Keratinocyte (primary cell): ENCODE measurements at regions not wholly inside any gene's neighbourhood (a gene's known extent, or its start where the extent isn't known, plus 50 kb on each side); places are given as distances from the start of the nearest gene placed in this dataset.

Experiments
- DNase-seq: peaks from one replicate; pipeline ENCODE4 v3.0.0-alpha.2; 2011; ENCODE audit warnings: low read depth, missing footprints, low spot score
- FAIRE-seq: peaks from 2 replicates; lab custom pipeline; 2011; peaks lifted over from hg19 to GRCh38; lab: Jason Lieb, UNC
- H2AFZ ChIP-seq: 2 replicates; pipeline ENCODE4 v1.6.0; 2012; ENCODE audit warnings: low read length, control low read depth, inconsistent platforms; ENCODE audit not compliant: control insufficient read depth
- H3K27ac ChIP-seq: 2 replicates; pipeline ENCODE4 v1.5.1; 2011; ENCODE audit warnings: low read length; ENCODE audit not compliant: control insufficient read depth, insufficient read depth
- H3K27me3 ChIP-seq: 3 replicates; pipeline ENCODE4 v1.6.0; 2011; ENCODE audit warnings: low read length; ENCODE audit not compliant: control insufficient read depth, insufficient read depth; ENCODE audit errors: extremely low read depth
- H3K36me3 ChIP-seq, 2 experiments: 2 replicates in 1 of 2; 3 replicates in 1 of 2; pipeline ENCODE4 v1.5.1; 2011; ENCODE audit warnings: low read length in 2 of 2, mild to moderate bottlenecking in 1 of 2; ENCODE audit not compliant: control insufficient read depth in 2 of 2, insufficient read depth in 2 of 2; ENCODE audit errors: extremely low read depth in 1 of 2
- H3K4me1 ChIP-seq: 3 replicates; pipeline ENCODE4 v1.5.1; 2011; ENCODE audit warnings: low read length; ENCODE audit not compliant: control insufficient read depth, insufficient read depth; ENCODE audit errors: extremely low read depth
- H3K4me2 ChIP-seq: 3 replicates; pipeline ENCODE4 v1.6.0; 2011; ENCODE audit warnings: low read depth, low read length; ENCODE audit not compliant: control insufficient read depth, insufficient read depth; ENCODE audit errors: extremely low read depth
- H3K4me3 ChIP-seq, 3 experiments: fragments of 200-600 bp in 1 of 3; sonication (generic) in 1 of 3; 2 replicates in 2 of 3; 3 replicates in 1 of 3; pipeline ENCODE4 v1.5.1; 2011 to 2016; ENCODE audit warnings: low read length in 3 of 3, mild to moderate bottlenecking in 3 of 3, control low read depth in 2 of 3, inconsistent platforms in 1 of 3, low read depth in 1 of 3, mixed read lengths in 1 of 3, mixed run types in 1 of 3, moderate library complexity in 1 of 3; ENCODE audit not compliant: control insufficient read depth in 2 of 3, insufficient read depth in 2 of 3; ENCODE audit errors: extremely low read depth in 1 of 3
- H3K79me2 ChIP-seq: 2 replicates; pipeline ENCODE4 v1.6.0; 2012; ENCODE audit warnings: low read length; ENCODE audit not compliant: control insufficient read depth, insufficient read depth
- H3K9ac ChIP-seq: 3 replicates; pipeline ENCODE4 v1.6.0; 2011; ENCODE audit warnings: low read length; ENCODE audit not compliant: control insufficient read depth, insufficient read depth; ENCODE audit errors: extremely low read depth
- H3K9me1 ChIP-seq: 3 replicates; pipeline ENCODE4 v1.6.0; 2011; ENCODE audit warnings: low read length; ENCODE audit not compliant: control insufficient read depth, insufficient read depth; ENCODE audit errors: extremely low read depth
- H3K9me3 ChIP-seq: 2 replicates; pipeline ENCODE4 v1.5.1; 2012; ENCODE audit warnings: low read depth, low read length; ENCODE audit not compliant: control insufficient read depth
- H4K20me1 ChIP-seq: 3 replicates; pipeline ENCODE4 v1.6.0; 2011; ENCODE audit warnings: low read length; ENCODE audit not compliant: control insufficient read depth, insufficient read depth; ENCODE audit errors: extremely low read depth
- EZH2 ChIP-seq: IDR thresholded peaks from one replicate; pipeline ENCODE4 v1.6.1; 2012; ENCODE audit warnings: inconsistent platforms, mild to moderate bottlenecking, low read length, moderate library complexity
- dilution Hi-C: fragments of 300-500 bp; cut with MboI; formaldehyde crosslinking; loops from one replicate; pipeline ENCODE4 v1.7.0; 2020; ENCODE audit warnings: low sequenced_read_pairs; ENCODE audit not compliant: extremely low pct_ligation_motif_present
- TF ChIP-seq, protein P1 (sequence below), 3 experiments: IDR thresholded peaks in 1 of 3; conservative IDR thresholded peaks in 1 of 3; optimal IDR thresholded peaks in 1 of 3; 2 replicates in 2 of 3; 3 replicates in 1 of 3; pipeline versions ENCODE3 to v1.5.1; 2011; ENCODE audit warnings: low read length in 3 of 3, mild to moderate bottlenecking in 3 of 3, moderate library complexity in 2 of 3, control low read depth in 1 of 3, inconsistent platforms in 1 of 3; ENCODE audit not compliant: insufficient read depth in 2 of 3; ENCODE audit errors: extremely low read depth in 1 of 3

DNA sequence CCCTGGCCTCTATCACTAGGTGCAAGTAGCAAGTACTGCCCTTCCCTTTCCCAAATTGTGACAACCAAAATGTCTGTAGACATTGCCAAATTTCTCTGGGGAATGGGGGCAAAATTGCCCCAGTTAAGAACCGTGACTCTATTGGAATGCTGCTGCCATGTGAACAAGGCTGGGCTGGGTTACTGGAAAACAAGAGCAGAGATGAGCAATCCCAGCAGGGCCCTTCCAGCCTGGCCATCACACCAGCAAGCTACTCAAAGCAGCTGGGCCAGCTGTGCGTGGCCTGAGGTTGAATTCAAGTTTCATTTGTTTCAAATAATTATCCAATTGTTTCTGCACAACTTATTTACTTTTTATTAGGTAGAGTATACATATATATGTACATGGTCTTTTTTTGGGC, 103.4 kb upstream of the PKP2 start:
- dilution Hi-C loops: no loop called here
- no peak overlapping the region for H3K9ac ChIP-seq

DNA sequence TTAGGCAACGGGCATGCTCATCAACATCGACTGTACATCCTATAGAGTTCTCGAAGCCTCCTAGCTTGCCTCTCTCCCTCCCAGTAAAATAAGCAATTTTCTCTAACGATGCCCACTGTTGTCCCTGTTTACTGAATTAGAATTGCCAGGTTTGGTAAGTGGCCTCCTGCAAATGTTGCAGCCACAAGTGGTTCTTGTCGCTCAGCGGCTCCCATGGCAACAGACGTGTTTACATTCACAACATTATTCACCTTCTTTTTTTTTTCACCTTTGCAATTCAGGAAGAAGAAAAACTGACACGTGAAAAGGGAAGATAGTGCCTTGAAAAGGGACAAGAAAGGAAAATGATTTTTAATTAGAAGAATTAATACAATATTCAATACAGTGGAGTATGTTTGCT, 100.9 kb upstream of the PKP2 start:
- H3K79me2 ChIP-seq: no peaks in the 10 kb centered on the region
- H2AFZ ChIP-seq: no peak overlapping the region
- H3K27ac ChIP-seq: no peak overlapping the region
- DNase-seq: no peak
- H3K36me3 ChIP-seq: no peaks in the 10 kb centered on the region
- H3K9ac ChIP-seq: no peak overlapping the region
- no peaks in the 10 kb centered on the region for H3K9me3 ChIP-seq
- H3K9me1 ChIP-seq: no peaks in the 10 kb centered on the region
- no peak overlapping the region for H3K4me2 ChIP-seq
- H4K20me1 ChIP-seq: no peaks in the 10 kb centered on the region
- H3K4me3 ChIP-seq: no peak overlapping the region
- TF ChIP-seq EZH2: no peak
- TF ChIP-seq, protein P1, sequence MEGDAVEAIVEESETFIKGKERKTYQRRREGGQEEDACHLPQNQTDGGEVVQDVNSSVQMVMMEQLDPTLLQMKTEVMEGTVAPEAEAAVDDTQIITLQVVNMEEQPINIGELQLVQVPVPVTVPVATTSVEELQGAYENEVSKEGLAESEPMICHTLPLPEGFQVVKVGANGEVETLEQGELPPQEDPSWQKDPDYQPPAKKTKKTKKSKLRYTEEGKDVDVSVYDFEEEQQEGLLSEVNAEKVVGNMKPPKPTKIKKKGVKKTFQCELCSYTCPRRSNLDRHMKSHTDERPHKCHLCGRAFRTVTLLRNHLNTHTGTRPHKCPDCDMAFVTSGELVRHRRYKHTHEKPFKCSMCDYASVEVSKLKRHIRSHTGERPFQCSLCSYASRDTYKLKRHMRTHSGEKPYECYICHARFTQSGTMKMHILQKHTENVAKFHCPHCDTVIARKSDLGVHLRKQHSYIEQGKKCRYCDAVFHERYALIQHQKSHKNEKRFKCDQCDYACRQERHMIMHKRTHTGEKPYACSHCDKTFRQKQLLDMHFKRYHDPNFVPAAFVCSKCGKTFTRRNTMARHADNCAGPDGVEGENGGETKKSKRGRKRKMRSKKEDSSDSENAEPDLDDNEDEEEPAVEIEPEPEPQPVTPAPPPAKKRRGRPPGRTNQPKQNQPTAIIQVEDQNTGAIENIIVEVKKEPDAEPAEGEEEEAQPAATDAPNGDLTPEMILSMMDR (optimal IDR thresholded peaks at IDR 0.05 in 1 of 3, IDR thresholded peaks at IDR 0.05 in 1 of 3, conservative IDR thresholded peaks at IDR 0.05 in 1 of 3; ENCODE audit: extremely low read depth in 1 of 3, insufficient read depth in 2 of 3, low read length in 3 of 3): no peak
- dilution Hi-C loops: no loop called here
- no peak for FAIRE-seq
- no peaks in the 10 kb centered on the region for H3K27me3 ChIP-seq
- no peaks in the 10 kb centered on the region for H3K4me1 ChIP-seq

More for the DNA sequence above, 103.4 kb upstream of the PKP2 start:
- Histone ChIP-seq H3K79me2 (no peaks in the 10 kb centered on the region), H3K4me1 (no peaks in the 10 kb centered on the region), H3K36me3 (no peaks in the 10 kb centered on the region), H3K4me3 (no peak overlapping the region), H3K4me2 (no peak overlapping the region), H2AFZ (no peak overlapping the region), H4K20me1 (no peaks in the 10 kb centered on the region), H3K27ac (no peak overlapping the region), H3K9me3 (no peaks in the 10 kb centered on the region), H3K27me3 (no peaks in the 10 kb centered on the region), H3K9me1 (no peaks in the 10 kb centered on the region)
- FAIRE-seq (no peak), DNase-seq (no peak)
- TF ChIP-seq EZH2: no peak
- TF ChIP-seq, protein P1 (optimal IDR thresholded peaks at IDR 0.05 in 1 of 3, IDR thresholded peaks at IDR 0.05 in 1 of 3, conservative IDR thresholded peaks at IDR 0.05 in 1 of 3; ENCODE audit: extremely low read depth in 1 of 3, insufficient read depth in 2 of 3, low read length in 3 of 3): no peak
